Suprapubic skin (tissue), 3 donors: ENCODE measurements at regions not wholly inside any gene's neighbourhood (a gene's known extent, or its start where the extent isn't known, plus 50 kb on each side); places are given as distances from the start of the nearest gene placed in this dataset.

Experiments
- CTCF ChIP-seq, 2 donors: fragments of 200-600 bp in 1 of 2; fragments of 450-650 bp in 1 of 2; sonication (generic) in 1 of 2; IDR thresholded peaks; one replicate each; pipeline ENCODE4 v1.5.1; 2016 to 2019; ENCODE audit warnings: antibody characterized with exemption in 2 of 2, mild to moderate bottlenecking in 1 of 2, moderate library complexity in 1 of 2
- EP300 ChIP-seq: sonication (generic); formaldehyde crosslinking; IDR thresholded peaks from one replicate; pipeline ENCODE4 v1.6.1; 2017; ENCODE audit warnings: antibody characterized with exemption

GRCh38 chr16:50856991-50857390 lies 115.1 kb downstream of the CYLD start:
- TF ChIP-seq CTCF (IDR thresholded peaks at IDR 0.05) (no peak), EP300 (no peak)
